Epithelial cell of proximal tubule (primary cell): ENCODE measurements at regions not wholly inside any gene's neighbourhood (a gene's known extent, or its start where the extent isn't known, plus 50 kb on each side); places are given as distances from the start of the nearest gene placed in this dataset.
"Not testable (repeated sequence)": the region's sequence is repeated elsewhere in the genome, so short reads cannot be mapped to it uniquely, and the experiment has no call there.

Experiments
- DNase-seq: peaks from one replicate; pipeline ENCODE4 v3.0.0-alpha.2; 2011; ENCODE audit warnings: low read depth
- H3K4me3 ChIP-seq: 2 replicates; pipeline ENCODE4 v1.5.1; 2011; ENCODE audit warnings: low read depth, mild to moderate bottlenecking, low read length
- TF ChIP-seq, protein P1 (sequence below): conservative IDR thresholded peaks from 2 replicates; pipeline ENCODE4 v1.5.1; 2012; ENCODE audit warnings: low read depth, mild to moderate bottlenecking, low read length

DNA sequence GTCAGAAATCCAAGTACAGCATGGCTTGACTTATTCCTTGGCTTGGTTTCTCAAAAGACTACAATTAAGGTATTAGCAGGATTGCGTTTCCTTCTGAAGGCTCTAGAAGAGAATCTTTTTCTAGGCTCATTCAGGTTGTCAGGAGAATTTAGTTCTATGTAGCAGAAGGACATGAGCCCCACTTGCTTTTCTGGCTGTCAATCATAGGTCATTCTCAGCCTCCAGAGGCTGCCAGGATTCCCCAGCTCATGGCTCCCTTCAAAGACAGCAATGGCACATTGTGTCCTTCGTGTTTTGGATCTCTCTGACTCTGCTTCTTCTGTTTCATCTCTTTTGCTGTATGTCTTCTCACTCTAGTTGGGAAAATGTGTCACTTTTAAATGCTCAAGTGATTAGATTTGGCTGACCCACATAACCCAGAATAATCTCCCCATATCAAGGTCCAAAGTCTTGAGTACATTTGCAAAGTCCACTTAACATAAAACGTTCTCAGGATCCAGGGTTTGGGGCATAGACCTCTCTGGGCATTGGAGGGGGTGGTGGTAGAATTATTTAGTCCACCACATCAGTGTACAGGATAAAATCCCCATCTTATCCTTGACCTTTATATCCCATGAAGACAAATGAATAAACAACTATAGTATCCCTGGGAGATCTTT is 126.7 kb upstream of the BCL9 start:
- DNase-seq = no peak
- H3K4me3 ChIP-seq = no peak overlapping the region
- TF ChIP-seq, protein P1, sequence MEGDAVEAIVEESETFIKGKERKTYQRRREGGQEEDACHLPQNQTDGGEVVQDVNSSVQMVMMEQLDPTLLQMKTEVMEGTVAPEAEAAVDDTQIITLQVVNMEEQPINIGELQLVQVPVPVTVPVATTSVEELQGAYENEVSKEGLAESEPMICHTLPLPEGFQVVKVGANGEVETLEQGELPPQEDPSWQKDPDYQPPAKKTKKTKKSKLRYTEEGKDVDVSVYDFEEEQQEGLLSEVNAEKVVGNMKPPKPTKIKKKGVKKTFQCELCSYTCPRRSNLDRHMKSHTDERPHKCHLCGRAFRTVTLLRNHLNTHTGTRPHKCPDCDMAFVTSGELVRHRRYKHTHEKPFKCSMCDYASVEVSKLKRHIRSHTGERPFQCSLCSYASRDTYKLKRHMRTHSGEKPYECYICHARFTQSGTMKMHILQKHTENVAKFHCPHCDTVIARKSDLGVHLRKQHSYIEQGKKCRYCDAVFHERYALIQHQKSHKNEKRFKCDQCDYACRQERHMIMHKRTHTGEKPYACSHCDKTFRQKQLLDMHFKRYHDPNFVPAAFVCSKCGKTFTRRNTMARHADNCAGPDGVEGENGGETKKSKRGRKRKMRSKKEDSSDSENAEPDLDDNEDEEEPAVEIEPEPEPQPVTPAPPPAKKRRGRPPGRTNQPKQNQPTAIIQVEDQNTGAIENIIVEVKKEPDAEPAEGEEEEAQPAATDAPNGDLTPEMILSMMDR = no peak

DNA sequence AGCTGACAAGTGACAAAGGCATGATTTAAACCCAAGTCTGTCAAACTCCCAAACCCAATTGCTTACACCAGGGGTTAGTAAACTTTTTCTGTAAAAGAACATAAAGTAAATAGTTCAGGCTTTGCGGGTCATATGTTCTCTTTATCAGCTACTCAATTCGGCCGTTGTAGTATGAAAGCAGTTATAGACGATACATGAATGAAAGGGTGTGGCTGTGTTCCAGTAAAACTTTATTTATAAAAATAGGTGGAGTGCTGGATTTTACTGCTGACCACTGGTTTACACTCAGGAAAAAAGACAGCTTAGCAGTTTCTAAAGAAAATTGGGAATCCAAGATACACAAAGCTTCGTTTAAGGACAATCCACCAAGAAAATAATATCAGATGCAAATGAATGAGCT is 124.3 kb upstream of the BCL9 start:
- TF ChIP-seq, protein P1 = no peak
- no peak overlapping the region for H3K4me3 ChIP-seq
- no peak for DNase-seq

- H3K4me3 ChIP-seq, DNase-seq: not testable (repeated sequence)
These were observed 118.0 kb upstream of the BCL9 start for GRCh38 chr1:147423100-147423827.

GRCh38 chr1:147434921-147435320 is 106.4 kb upstream of the BCL9 start:
- DNase-seq = no peak
- no peak overlapping the region for H3K4me3 ChIP-seq
- TF ChIP-seq, protein P1 = no peak

DNA sequence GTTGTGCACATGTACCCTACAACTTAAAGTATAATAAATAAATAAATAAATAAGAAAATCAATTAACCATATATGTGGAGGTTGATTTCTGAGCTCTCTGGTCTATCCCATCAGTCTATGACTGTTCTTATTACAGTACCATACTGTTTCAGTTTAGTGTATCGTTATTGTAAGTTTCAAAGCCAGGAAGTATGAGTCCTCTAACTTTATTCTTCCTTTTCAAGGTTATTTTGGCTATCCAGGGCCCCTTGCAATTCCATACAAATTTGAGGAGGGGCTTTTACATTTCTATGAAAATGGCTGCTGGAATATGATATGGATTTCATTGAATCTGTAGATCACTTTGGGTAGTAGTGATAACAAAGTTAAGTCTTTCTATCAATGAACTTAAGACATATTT is 96.9 kb upstream of the BCL9 start:
- H3K4me3 ChIP-seq = no peak overlapping the region
- DNase-seq = no peak
- TF ChIP-seq, protein P1 = no peak

GRCh38 chr1:147451628-147452027 is 89.7 kb upstream of the BCL9 start:
- DNase-seq = no peak
- TF ChIP-seq, protein P1 = no peak
- H3K4me3 ChIP-seq = no peak overlapping the region

DNA sequence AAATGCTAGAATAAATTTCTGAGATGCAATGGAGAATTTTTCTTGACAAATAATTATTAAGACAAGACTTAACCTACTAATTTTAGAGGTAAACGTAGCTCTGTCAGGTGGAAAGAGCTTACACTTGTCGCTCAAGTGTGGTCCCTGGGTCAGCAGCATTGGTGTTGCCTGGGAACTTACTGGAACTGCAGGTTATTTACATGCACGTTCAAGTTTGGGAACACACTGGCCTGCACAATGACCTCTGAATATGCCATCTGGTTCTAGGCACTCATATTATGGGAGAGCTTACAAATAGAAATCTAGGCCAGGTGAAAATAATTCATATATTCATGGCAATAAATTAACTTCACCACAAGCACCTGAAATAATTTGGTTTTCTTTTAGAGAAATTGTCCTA is 88.5 kb upstream of the BCL9 start:
- TF ChIP-seq, protein P1 = no peak
- no peak overlapping the region for H3K4me3 ChIP-seq
- DNase-seq = no peak
